Stimulated activated CD4-positive, alpha-beta T cell treated with anti-CD3 and anti-CD28 coated beads, Interleukin-2, amount 100 ng/mL, for 4 hours (primary cell): ENCODE measurements at regions not wholly inside any gene's neighbourhood (a gene's known extent, or its start where the extent isn't known, plus 50 kb on each side); places are given as distances from the start of the nearest gene placed in this dataset.
"Not testable (repeated sequence)": the region's sequence is repeated elsewhere in the genome, so short reads cannot be mapped to it uniquely, and the experiment has no call there.

Source experiments
- DNase-seq: peaks from one replicate; pipeline ENCODE4 v3.0.0-alpha.2; 2020; ENCODE audit warnings: low read depth

DNA sequence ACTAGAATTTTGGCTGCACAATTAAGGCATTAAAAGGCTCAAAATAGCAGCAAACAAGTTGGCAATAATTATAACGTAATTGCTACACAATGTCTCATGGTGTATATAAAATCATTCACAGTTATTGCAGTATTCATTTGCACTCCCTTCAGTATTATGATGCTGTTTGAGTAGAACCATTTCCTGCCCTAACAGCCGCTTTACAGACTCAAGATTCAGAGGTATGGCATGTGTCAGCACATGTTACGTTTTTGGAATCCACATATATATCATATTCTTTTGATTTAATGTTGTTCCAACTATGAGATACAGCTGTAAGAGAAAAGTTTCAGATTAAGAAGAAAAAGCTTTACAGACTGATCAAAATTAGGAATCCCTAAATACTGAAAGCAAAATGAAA is 56.3 kb upstream of the NCKAP5 start:
- no peak for DNase-seq

- DNase-seq, result no peak
Measured at GRCh38 chr2:133627741-133628140, 59.5 kb upstream of the NCKAP5 start.

- no peak for DNase-seq
Measured at GRCh38 chr2:133633309-133633708, 65.0 kb upstream of the NCKAP5 start.

DNA sequence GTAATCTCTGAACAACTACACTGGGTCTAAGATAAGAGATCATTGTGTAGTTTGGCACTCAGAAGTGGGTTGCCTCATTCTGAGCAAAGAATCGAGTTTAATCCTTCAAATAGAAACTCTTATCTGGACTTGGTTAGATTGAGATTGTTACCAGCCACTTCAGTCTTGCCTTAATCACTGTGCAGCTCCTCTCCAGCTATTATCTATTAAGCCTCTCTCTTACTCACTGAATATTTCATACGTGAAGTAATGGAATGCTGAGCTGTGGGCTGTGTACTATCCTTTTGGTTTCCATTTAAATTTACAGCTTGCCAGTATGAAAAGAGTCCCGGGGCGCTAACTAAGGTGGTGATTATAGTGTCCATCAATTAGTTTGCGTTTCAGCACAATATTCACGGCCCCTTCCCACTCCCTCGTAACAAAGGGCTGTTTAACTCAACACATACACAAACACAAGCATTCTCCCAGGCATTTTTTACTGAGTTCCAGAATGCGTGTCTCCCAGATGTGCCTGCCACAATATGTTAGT is 65.7 kb upstream of the NCKAP5 start:
- DNase-seq, result no peak

DNA sequence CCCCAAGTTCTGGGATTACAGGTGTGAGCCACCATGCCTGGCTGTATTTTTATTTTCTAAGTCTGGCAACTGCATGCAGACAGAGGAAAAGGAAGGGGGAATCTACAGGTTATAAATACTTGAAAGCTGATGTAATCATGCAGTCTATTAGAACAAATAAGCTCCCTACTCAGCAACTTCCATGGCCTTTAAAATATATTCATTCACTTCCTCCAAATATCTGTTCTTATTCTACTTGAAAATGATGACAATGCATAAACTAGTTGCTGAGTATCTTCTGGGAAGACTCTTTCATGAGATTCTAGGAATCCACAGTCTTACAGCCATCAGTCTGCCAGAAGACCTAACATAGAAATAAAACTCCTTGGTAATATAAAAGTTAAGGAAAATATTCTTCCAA is 66.9 kb upstream of the NCKAP5 start:
- no peak for DNase-seq

DNA sequence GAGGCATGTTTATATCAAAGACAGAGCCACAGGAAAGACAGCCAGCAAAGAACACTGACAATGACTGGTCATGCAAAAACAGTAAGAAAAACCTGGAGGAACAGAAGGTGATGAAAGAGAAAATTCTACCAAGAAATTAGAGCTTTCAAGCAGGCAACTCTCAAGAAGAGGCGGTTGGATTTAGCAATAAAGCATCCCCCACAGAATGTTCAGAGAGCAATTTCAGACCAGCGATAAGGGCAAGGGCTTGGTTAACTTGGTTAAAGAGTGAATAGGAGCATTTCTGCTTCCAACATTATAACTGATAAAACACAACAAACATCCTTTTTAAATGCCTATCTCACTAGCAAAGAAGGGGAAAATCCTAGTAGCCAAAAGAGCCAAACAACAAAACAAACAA is 68.0 kb upstream of the NCKAP5 start:
- DNase-seq, result no peak

DNA sequence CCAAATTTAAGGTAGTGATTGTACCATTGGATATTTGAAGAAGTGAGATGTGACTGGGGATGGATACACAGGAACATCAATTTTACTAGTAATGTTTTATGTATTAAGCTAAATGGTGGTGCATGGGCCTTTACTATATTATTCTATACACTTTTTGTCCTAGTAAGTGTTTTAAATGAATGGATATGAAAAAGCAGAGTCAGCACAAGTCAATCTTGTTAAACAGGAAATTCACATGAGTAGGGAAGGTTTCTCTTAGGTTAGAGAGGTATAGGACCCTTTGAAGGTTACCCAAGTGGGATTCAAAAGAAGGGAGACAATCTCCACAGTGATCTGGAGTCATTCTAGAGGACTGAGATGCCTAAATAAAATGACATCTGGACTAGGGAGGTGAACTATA is 71.8 kb upstream of the NCKAP5 start:
- DNase-seq, result no peak

DNA sequence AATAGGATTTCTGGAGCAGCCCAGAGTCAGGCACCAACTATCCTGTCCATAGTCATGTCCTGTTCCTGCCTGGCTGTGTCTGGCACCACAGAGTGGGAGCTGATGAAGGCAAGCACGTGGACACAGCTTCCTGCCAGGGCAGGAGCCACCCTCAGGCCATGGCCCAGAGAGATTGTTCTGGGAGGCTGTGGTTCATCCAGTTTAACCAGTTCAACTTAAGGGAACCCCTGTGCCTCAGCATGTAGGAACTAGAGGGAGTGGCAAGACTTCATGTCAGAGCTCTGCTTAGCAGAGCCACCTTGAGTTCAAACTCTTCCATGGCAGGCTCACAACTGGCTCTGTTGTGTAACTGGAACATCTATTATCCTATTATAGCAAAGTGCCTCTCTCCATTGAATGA is 73.2 kb upstream of the NCKAP5 start:
- no peak for DNase-seq

- no peak for DNase-seq
Measured at GRCh38 chr2:133641942-133642725, 73.9 kb upstream of the NCKAP5 start.

GRCh38 chr2:133642791-133643191 is 74.5 kb upstream of the NCKAP5 start:
- no peak for DNase-seq

DNA sequence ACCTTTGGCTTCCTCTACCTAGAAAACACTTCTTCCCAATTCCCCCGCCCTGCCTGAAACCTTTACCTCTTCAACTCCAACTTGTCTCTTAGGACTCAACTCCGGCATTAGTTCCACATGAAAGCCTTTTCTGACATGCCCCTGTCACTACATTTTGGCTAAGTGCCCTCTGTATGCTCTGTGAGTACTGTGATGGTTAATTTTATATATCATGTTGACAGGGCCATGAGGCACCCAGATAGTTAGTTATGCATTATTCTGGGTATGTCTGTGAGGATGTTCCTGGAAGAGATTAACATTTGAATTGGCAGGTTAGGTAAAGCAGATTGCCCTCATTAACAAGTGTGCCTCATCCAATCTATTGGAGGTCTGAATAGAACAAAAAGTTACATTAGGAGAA is 75.6 kb upstream of the NCKAP5 start:
- DNase-seq, result no peak

GRCh38 chr2:133644846-133645245 is 76.6 kb upstream of the NCKAP5 start:
- no peak for DNase-seq

GRCh38 chr2:133647386-133647785 is 79.1 kb upstream of the NCKAP5 start:
- not testable (repeated sequence) for DNase-seq

GRCh38 chr2:133651861-133652260 is 83.6 kb upstream of the NCKAP5 start:
- DNase-seq, result no peak

- DNase-seq, result no peak
Measured at GRCh38 chr2:133652398-133652797, 84.1 kb upstream of the NCKAP5 start.

GRCh38 chr2:133653056-133653455 is 84.8 kb upstream of the NCKAP5 start:
- no peak for DNase-seq

- no peak for DNase-seq
Measured at GRCh38 chr2:133654949-133655348, 86.7 kb upstream of the NCKAP5 start.

- DNase-seq, result no peak
Measured at GRCh38 chr2:133655610-133656009, 87.3 kb upstream of the NCKAP5 start.

- no peak for DNase-seq
Measured at GRCh38 chr2:133657591-133657990, 89.3 kb upstream of the NCKAP5 start.

- DNase-seq, result no peak
Measured at GRCh38 chr2:133658020-133658903, 90.0 kb upstream of the NCKAP5 start.

DNA sequence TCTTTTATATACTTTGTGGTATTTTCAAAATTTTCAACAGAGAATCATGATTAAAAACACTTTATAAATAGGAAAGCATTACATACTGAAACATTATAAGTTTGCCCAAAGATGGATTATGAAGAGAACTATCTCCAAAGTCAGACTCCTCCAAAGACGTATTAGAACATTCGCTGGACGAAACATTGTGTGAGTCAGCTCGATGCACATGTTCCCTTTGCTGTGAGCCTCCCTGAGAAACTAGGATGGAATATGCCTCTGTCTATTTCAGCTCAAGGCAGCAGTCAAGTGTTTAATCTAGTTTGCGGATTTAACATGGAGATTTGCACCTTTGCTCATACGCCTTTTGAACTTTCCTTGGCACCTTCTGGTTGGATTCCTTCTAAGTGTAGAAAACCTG is 92.2 kb upstream of the NCKAP5 start:
- no peak for DNase-seq

DNA sequence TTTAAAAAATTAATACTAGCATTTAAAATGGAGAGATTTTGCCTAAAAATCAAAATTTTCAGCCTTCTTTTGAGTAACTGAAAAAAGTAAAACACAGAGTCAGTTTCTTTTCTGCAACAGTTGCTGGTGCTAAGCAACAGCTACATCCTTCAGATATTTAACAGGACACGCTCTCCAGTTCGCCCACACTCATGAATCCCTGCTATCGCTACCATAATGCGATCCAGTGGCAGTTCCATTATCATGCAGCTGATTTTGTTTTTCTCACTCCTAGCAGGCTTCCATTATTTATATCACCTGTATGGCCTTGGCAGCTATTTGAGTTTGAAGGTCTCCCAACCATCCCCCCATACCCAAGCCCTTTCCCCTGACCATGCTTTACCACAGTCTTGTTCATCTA is 93.1 kb upstream of the NCKAP5 start:
- no peak for DNase-seq

DNA sequence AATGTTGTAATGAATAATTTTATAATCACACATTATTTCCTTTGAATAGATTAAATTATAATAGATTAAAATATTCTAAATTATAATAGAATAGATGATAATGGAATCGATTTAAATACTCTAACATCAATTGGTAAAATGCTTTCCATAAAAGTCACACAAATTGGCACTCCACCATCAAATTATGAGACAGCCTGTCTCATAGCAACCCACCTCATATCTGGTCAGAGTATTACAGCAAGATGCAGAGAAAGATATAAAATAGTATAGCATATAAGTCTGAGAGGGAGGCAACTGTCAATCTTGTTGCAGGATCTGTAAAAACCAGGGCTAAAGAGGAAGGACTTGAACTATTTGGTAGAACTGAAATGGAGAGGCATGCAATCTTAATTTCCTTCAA is 98.4 kb upstream of the NCKAP5 start:
- DNase-seq, result no peak
